Smooth muscle cell (in vitro differentiated cells): ENCODE measurements at regions not wholly inside any gene's neighbourhood (a gene's known extent, or its start where the extent isn't known, plus 50 kb on each side); places are given as distances from the start of the nearest gene placed in this dataset.

Experiments
- DNase-seq: peaks from one replicate; lab custom pipeline; 2025; ENCODE audit not compliant: unreplicated experiment; lab: John Stamatoyannopoulos, UW
- H2AFZ ChIP-seq: fragments of 200-600 bp; sonication (generic); 2 replicates; pipeline ENCODE4 v1.6.0; 2016; ENCODE audit warnings: antibody characterized with exemption, low read depth, mild to moderate bottlenecking
- H3F3A ChIP-seq: fragments of 200-600 bp; sonication (generic); 2 replicates; pipeline ENCODE4 v1.6.0; 2017; ENCODE audit warnings: antibody characterized with exemption, low read depth
- H3K27ac ChIP-seq: fragments of 200-600 bp; sonication (generic); 2 replicates; pipeline ENCODE4 v1.5.1; 2016; ENCODE audit warnings: low read depth, mild to moderate bottlenecking
- H3K27me3 ChIP-seq: fragments of 200-600 bp; sonication (generic); 2 replicates; pipeline ENCODE4 v1.6.1; 2016; ENCODE audit warnings: low read depth, mild to moderate bottlenecking
- H3K36me3 ChIP-seq: fragments of 200-600 bp; sonication (generic); 2 replicates; pipeline ENCODE4 v1.5.1; 2016; ENCODE audit warnings: low read depth
- H3K4me1 ChIP-seq: fragments of 200-600 bp; sonication (generic); 2 replicates; pipeline ENCODE4 v1.5.1; 2016; ENCODE audit warnings: low read depth
- H3K4me2 ChIP-seq: fragments of 200-600 bp; sonication (generic); 2 replicates; pipeline ENCODE4 v1.6.0; 2016; ENCODE audit warnings: mild to moderate bottlenecking
- H3K4me3 ChIP-seq: fragments of 200-600 bp; sonication (generic); 2 replicates; pipeline ENCODE4 v1.5.1; 2016; ENCODE audit warnings: mild to moderate bottlenecking
- H3K79me2 ChIP-seq: fragments of 200-600 bp; sonication (generic); 2 replicates; pipeline ENCODE4 v1.6.0; 2016; ENCODE audit warnings: low read depth, mild to moderate bottlenecking
- H3K9ac ChIP-seq: fragments of 200-600 bp; sonication (generic); 2 replicates; pipeline ENCODE4 v1.6.0; 2016; ENCODE audit warnings: low read depth
- H3K9me3 ChIP-seq: fragments of 200-600 bp; sonication (generic); replicated peaks from 2 replicates; pipeline ENCODE4 v1.5.1; 2016; ENCODE audit warnings: low read depth
- H4K20me1 ChIP-seq: fragments of 200-600 bp; sonication (generic); 2 replicates; pipeline ENCODE4 v1.6.0; 2016; ENCODE audit warnings: low read depth
- CTCF ChIP-seq: fragments of 200-600 bp; sonication (generic); IDR thresholded peaks from 2 replicates; pipeline ENCODE4 v1.5.1; 2017; ENCODE audit warnings: borderline replicate concordance, mild to moderate bottlenecking, antibody characterized with exemption; ENCODE audit not compliant: insufficient read depth, poor library complexity, severe bottlenecking
- WGBS: methylation state at CpG from one replicate; pipeline ENCODE4 v1.1.7; 2016; ENCODE audit warnings: low lambda C conversion rate; 5-methylcytosine and 5-hydroxymethylcytosine counted together

- H4K20me1 ChIP-seq, result no peaks in the 10 kb centered on the region
- no peaks in the 10 kb centered on the region for H3F3A ChIP-seq
- WGBS, result 86% methylated on average over 3 of the region's 3 CpGs
- TF ChIP-seq CTCF, result no peak
- no peak overlapping the region for H3K4me2 ChIP-seq
- H3K27me3 ChIP-seq, result no peaks in the 10 kb centered on the region
- H2AFZ ChIP-seq, result no peak overlapping the region
- H3K4me3 ChIP-seq, result no peak overlapping the region
- no peaks in the 10 kb centered on the region for H3K79me2 ChIP-seq
- H3K36me3 ChIP-seq, result no peaks in the 10 kb centered on the region
- H3K27ac ChIP-seq, result no peak overlapping the region
- no peak for DNase-seq
- H3K9ac ChIP-seq, result no peak overlapping the region
- no peaks in the 10 kb centered on the region for H3K4me1 ChIP-seq
- no peaks in the 10 kb centered on the region for H3K9me3 ChIP-seq
Observed at GRCh38 chr20:12337601-12338000, 419.9 kb downstream of the BTBD3 start.

GRCh38 chr20:12345978-12346377 is 428.3 kb downstream of the BTBD3 start:
- Histone ChIP-seq H3K4me3 (no peak overlapping the region), H3K4me2 (no peak overlapping the region), H3K36me3 (no peaks in the 10 kb centered on the region), H3K79me2 (no peaks in the 10 kb centered on the region), H3K4me1 (no peaks in the 10 kb centered on the region), H3K9me3 (no peaks in the 10 kb centered on the region), H3F3A (no peaks in the 10 kb centered on the region), H2AFZ (no peak overlapping the region), H3K9ac (no peak overlapping the region), H4K20me1 (no peaks in the 10 kb centered on the region), H3K27me3 (no peaks in the 10 kb centered on the region), H3K27ac (no peak overlapping the region)
- no peak for DNase-seq
- 95% methylated on average over 2 of the region's 2 CpGs for whole genome bisulfite sequencing
- no peak for TF ChIP-seq CTCF

GRCh38 chr20:12353842-12354241 is 436.1 kb downstream of the BTBD3 start:
- H3K4me1 ChIP-seq, result no peaks in the 10 kb centered on the region
- no peaks in the 10 kb centered on the region for H4K20me1 ChIP-seq
- no peak overlapping the region for H3K9ac ChIP-seq
- no peaks in the 10 kb centered on the region for H3K36me3 ChIP-seq
- no peaks in the 10 kb centered on the region for H3F3A ChIP-seq
- no peaks in the 10 kb centered on the region for H3K9me3 ChIP-seq
- no peak for TF ChIP-seq CTCF
- WGBS, result 47% methylated on average over 2 of the region's 2 CpGs
- no peak overlapping the region for H3K4me3 ChIP-seq
- DNase-seq, result no peak
- H3K79me2 ChIP-seq, result no peaks in the 10 kb centered on the region
- H3K4me2 ChIP-seq, result no peak overlapping the region
- H3K27ac ChIP-seq, result no peak overlapping the region
- no peak overlapping the region for H2AFZ ChIP-seq
- H3K27me3 ChIP-seq, result no peaks in the 10 kb centered on the region

GRCh38 chr20:12354725-12355124 is 437.0 kb downstream of the BTBD3 start:
- TF ChIP-seq CTCF, result no peak
- H4K20me1 ChIP-seq, result no peaks in the 10 kb centered on the region
- H3K36me3 ChIP-seq, result no peaks in the 10 kb centered on the region
- H2AFZ ChIP-seq, result peak overlapping the region; percentile 47
- H3K4me1 ChIP-seq, result no peaks in the 10 kb centered on the region
- H3K9me3 ChIP-seq, result no peaks in the 10 kb centered on the region
- no peak overlapping the region for H3K4me3 ChIP-seq
- no peaks in the 10 kb centered on the region for H3K27me3 ChIP-seq
- no peak overlapping the region for H3K4me2 ChIP-seq
- WGBS, result 82% methylated on average over 1 of the region's 1 CpG
- no peaks in the 10 kb centered on the region for H3F3A ChIP-seq
- no peaks in the 10 kb centered on the region for H3K79me2 ChIP-seq
- no peak overlapping the region for H3K27ac ChIP-seq
- H3K9ac ChIP-seq, result no peak overlapping the region
- DNase-seq, result no peak
